GM10248 (cell line): ENCODE measurements at regions not wholly inside any gene's neighbourhood (a gene's known extent, or its start where the extent isn't known, plus 50 kb on each side); places are given as distances from the start of the nearest gene placed in this dataset.

Experiments
- CTCF ChIA-PET: fragments of 300-600 bp; sonication (Branson Sonifier 250); formaldehyde crosslinking; extraction: SDS; loops from one replicate; lab custom pipeline; 2021; ENCODE audit warnings: antibody characterized with exemption; lab: Yijun Ruan, JAX
- POLR2A ChIA-PET: fragments of 350-650 bp; sonication (Branson Sonifier 250); formaldehyde crosslinking; extraction: SDS; loops from one replicate; lab custom pipeline; 2020; ENCODE audit warnings: antibody characterized with exemption; lab: Yijun Ruan, JAX
- DNase-seq: peaks from one replicate; pipeline ENCODE4 v3.0.0; 2012; ENCODE audit errors: extremely low spot score
- TF ChIP-seq, protein P1 (sequence below): IDR thresholded peaks from 2 replicates; pipeline ENCODE4 v1.5.1; 2012; ENCODE audit warnings: mild to moderate bottlenecking, low read depth; ENCODE audit errors: extremely low read depth, missing control alignments, control extremely low read depth

DNA sequence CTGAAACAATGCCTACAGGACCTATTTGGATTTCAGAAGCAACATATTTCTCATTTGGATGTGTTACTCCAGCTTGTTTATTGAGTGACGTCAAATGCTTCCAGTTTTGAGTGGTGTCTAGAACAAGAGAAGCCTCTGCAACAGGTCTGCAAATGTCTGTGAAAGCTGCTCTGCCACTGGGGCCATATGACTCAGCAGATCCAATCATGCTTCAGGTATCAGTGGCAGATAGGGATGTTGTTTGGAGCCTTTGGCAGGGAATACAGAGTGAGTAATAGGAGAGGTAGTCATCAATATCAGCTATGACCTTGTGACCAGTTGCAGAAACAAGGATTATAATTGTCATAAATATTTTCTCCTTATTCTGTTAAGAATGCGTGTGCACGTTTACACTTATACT lies 141.1 kb upstream of the ZXDA start:
- TF ChIP-seq, protein P1, sequence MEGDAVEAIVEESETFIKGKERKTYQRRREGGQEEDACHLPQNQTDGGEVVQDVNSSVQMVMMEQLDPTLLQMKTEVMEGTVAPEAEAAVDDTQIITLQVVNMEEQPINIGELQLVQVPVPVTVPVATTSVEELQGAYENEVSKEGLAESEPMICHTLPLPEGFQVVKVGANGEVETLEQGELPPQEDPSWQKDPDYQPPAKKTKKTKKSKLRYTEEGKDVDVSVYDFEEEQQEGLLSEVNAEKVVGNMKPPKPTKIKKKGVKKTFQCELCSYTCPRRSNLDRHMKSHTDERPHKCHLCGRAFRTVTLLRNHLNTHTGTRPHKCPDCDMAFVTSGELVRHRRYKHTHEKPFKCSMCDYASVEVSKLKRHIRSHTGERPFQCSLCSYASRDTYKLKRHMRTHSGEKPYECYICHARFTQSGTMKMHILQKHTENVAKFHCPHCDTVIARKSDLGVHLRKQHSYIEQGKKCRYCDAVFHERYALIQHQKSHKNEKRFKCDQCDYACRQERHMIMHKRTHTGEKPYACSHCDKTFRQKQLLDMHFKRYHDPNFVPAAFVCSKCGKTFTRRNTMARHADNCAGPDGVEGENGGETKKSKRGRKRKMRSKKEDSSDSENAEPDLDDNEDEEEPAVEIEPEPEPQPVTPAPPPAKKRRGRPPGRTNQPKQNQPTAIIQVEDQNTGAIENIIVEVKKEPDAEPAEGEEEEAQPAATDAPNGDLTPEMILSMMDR: no peak
- ChIA-PET CTCF (no interaction called here), POLR2A (no interaction called here)
- DNase-seq: no peak

DNA sequence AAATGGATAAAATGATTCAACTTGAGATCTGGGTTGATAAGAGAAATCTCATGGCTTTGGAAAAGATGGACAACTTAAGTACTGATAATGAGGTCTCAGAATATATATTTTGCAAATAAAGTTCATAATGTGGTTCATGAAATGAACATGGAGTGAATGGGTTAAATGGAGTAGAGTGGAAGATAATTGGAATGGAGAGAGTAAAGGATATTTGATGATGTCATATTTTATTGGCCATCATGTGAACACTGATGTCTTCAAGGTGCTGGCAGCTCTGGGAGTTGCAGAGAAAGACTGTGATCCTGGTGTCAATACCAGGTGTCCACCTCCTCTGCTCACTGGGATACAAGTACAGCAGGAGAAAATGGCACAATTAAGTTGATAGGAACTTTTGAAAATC lies 133.9 kb upstream of the ZXDA start:
- ChIA-PET CTCF (no interaction called here), POLR2A (no interaction called here)
- DNase-seq: no peak
- TF ChIP-seq, protein P1: no peak

DNA sequence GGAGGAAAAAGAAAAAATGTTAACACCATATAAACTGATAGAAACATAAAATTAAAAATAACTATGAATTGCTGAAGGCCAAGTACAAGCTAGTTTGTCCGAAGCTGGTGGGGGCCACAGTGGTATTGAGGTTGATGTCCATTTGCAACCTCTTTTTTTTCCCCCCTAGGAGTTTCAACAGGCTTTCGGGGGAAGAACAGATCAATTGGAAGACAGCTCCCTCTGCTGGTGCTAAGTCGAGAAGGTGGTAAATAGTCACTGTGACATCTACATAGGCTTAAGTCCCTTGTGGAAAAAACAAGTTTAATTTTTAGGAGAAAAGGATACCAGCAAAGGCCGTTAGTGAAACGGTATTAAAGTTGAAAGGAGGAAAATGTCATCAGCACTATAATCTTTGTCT lies 115.7 kb upstream of the ZXDA start:
- TF ChIP-seq, protein P1: peak; percentile 53
- ChIA-PET CTCF (interaction anchor here (0.8 to 3.4 kb wide), 6 partner anchors 9 to 212 kb away, joined by 3 to 30 read pairs (median 3); no protein-coding TSS in a partner anchor), POLR2A (interaction anchor here (0.5 kb wide), 1 partner anchor 119 kb away, joined by 3 read pairs; no protein-coding TSS in a partner anchor)
- peak; percentile 17 for DNase-seq

DNA sequence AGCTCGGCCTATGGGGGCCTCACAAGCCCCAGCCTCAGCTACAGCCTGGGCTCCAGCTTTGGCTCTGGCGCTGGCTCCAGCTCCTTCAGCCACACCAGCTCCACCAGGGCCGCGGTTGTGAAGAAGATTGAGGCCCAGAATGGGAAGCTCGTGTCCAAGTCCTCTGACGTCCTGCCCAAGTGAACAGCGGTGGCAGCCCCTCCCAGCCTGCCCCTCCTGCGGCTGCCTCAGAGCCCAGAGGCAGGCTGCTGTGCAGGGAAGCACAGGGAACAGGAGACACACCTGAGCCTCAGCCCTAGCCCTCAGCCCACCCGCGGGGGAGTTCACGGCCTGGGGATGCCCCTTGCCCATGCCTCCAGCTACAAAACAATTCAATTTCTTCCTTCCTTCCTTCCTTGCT lies 75.7 kb upstream of the ZXDA start:
- ChIA-PET POLR2A (no interaction called here), CTCF (interaction anchor here (0.9 to 1.7 kb wide), 2 partner anchors 10 to 15 kb away, joined by 3 read pairs; no protein-coding TSS in a partner anchor)
- no peak for DNase-seq
- TF ChIP-seq, protein P1: no peak

DNA sequence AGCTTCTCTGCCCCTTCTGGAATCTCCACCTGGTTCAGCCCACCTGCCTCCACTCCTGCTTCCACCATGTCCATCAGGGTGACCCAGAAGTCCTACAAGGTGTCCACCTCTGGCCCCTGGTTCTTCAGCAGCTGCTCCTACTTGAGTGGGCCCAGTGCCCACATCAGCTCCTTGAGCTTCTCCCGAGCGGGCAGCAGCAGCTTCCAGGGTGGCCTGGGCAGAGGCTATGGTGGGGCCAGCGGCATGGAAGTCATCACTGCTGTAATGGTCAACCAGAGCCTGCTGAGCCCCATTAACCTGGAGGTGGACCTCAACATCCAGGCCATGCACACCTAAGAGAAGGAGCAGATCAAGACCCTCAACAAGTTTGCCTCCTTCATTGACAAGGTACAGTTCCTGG lies 74.4 kb upstream of the ZXDA start:
- DNase-seq: no peak
- TF ChIP-seq, protein P1: no peak
- ChIA-PET POLR2A (no interaction called here), CTCF (interaction anchor here (1.7 kb wide), 1 partner anchor 14 kb away, joined by 3 read pairs; no protein-coding TSS in a partner anchor)

DNA sequence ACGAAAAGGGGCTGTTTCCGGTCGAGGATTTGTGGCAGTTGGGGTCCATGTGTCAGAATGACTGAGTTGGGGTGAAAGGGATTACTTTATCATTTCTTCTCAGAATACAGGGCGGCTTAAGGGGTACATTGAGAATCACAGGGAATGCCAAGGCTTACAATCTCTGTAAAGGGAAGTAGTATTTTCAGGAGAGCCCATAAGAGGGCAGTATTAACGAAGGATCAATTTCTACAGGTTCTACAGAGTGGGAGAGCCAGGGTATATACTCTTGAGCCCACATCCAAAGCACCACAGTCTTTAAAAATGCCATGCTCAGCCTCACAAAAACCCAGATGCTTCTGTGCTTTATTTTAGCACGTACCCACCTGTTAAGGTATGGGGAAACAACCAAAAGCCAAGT lies 67.7 kb upstream of the ZXDA start:
- TF ChIP-seq, protein P1: no peak
- ChIA-PET POLR2A (no interaction called here), CTCF (no interaction called here)
- no peak for DNase-seq
